ENCODE measurements at regions not wholly inside any gene's neighbourhood (a gene's known extent, or its start where the extent isn't known, plus 50 kb on each side); places are given as distances from the start of the nearest gene placed in this dataset.

- H3K4me1 ChIP-seq (ENCODE audit: control insufficient read depth, insufficient read depth, low read length, poor library complexity, severe bottlenecking) = peaks cover 8% of the 10 kb centered on the region
- H3K4me3 ChIP-seq (ENCODE audit: insufficient read depth, low read depth, low read length, poor library complexity, severe bottlenecking) = no peak overlapping the region
- no peak for DNase-seq
- H3K9me3 ChIP-seq (ENCODE audit: control insufficient read depth, low read length) = no peaks in the 10 kb centered on the region
- no peaks in the 10 kb centered on the region for H3K36me3 ChIP-seq (ENCODE audit: control insufficient read depth, insufficient read depth, low read length)
- no peaks in the 10 kb centered on the region for H3K27me3 ChIP-seq (replicated peaks; ENCODE audit: control insufficient read depth, insufficient read depth, low read length, poor library complexity, severe bottlenecking)
- H3K27ac ChIP-seq (ENCODE audit: insufficient read depth, low read length, poor library complexity, severe bottlenecking) = no peak overlapping the region
These were observed 129.4 kb upstream of the TOP3B start for GRCh38 chr22:22111983-22112382.

GRCh38 chr22:22111267-22111751, 128.7 kb upstream of the TOP3B start:
- DNase-seq = no peak

DNA sequence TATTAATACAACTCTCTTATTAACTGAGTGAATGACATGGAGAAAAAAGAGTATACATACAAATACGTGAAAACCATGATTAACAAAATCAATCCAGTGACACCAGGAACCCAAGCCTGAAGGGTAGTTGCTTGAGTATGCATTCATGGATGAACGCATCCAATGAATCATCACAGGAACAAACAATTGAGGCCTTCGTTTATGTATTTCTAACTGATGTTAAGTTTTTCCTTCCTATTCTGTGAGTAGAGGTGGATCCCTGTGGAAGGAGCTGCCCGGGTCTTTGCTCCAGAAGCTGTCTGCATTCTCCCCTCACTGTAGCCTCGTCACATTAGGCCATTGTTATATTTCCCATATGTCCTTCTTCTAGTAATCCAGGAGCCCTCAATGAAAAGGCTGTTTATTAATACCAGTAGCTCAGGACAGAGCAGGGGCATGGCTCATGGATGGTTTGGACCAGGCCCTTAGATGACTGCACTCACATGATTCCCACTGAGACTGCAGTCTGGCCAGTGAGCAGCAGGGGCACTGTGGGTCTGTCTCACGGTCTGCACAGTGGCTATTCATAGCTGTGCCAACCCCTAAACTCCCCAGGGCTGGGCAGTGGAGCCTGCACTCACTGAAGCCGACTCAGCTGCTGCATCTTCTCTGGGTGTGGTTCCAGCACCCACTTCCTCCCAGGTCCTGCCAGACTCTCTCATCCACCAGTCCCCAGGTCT, 128.1 kb upstream of the TOP3B start:
- no peaks in the 10 kb centered on the region for H3K27me3 ChIP-seq (replicated peaks; ENCODE audit: control insufficient read depth, insufficient read depth, low read length, poor library complexity, severe bottlenecking)
- no peak overlapping the region for H3K27ac ChIP-seq (ENCODE audit: insufficient read depth, low read length, poor library complexity, severe bottlenecking)
- H3K4me3 ChIP-seq (ENCODE audit: insufficient read depth, low read depth, low read length, poor library complexity, severe bottlenecking) = no peak overlapping the region
- no peaks in the 10 kb centered on the region for H3K9me3 ChIP-seq (ENCODE audit: control insufficient read depth, low read length)
- no peak for DNase-seq
- peaks cover 8% of the 10 kb centered on the region for H3K4me1 ChIP-seq (ENCODE audit: control insufficient read depth, insufficient read depth, low read length, poor library complexity, severe bottlenecking)
- H3K36me3 ChIP-seq (ENCODE audit: control insufficient read depth, insufficient read depth, low read length) = no peaks in the 10 kb centered on the region

More at GRCh38 chr22:22111267-22111751, 128.7 kb upstream of the TOP3B start:
- no peak overlapping the region for H3K4me3 ChIP-seq (ENCODE audit: insufficient read depth, low read depth, low read length, poor library complexity, severe bottlenecking)
- H3K36me3 ChIP-seq (ENCODE audit: control insufficient read depth, insufficient read depth, low read length) = no peaks in the 10 kb centered on the region
- no peaks in the 10 kb centered on the region for H3K9me3 ChIP-seq (ENCODE audit: control insufficient read depth, low read length)
- peaks cover 8% of the 10 kb centered on the region for H3K4me1 ChIP-seq (ENCODE audit: control insufficient read depth, insufficient read depth, low read length, poor library complexity, severe bottlenecking)
- no peak overlapping the region for H3K27ac ChIP-seq (ENCODE audit: insufficient read depth, low read length, poor library complexity, severe bottlenecking)
- no peaks in the 10 kb centered on the region for H3K27me3 ChIP-seq (replicated peaks; ENCODE audit: control insufficient read depth, insufficient read depth, low read length, poor library complexity, severe bottlenecking)

- Histone ChIP-seq H3K4me3 (ENCODE audit: insufficient read depth, low read depth, low read length, poor library complexity, severe bottlenecking) (no peak overlapping the region), H3K27ac (ENCODE audit: insufficient read depth, low read length, poor library complexity, severe bottlenecking) (no peak overlapping the region), H3K36me3 (ENCODE audit: control insufficient read depth, insufficient read depth, low read length) (no peaks in the 10 kb centered on the region), H3K9me3 (ENCODE audit: control insufficient read depth, low read length) (no peaks in the 10 kb centered on the region), H3K4me1 (ENCODE audit: control insufficient read depth, insufficient read depth, low read length, poor library complexity, severe bottlenecking) (peaks cover 8% of the 10 kb centered on the region), H3K27me3 (replicated peaks; ENCODE audit: control insufficient read depth, insufficient read depth, low read length, poor library complexity, severe bottlenecking) (no peaks in the 10 kb centered on the region)
- no peak for DNase-seq
These were observed 127.3 kb upstream of the TOP3B start for GRCh38 chr22:22109693-22110466.

- Histone ChIP-seq H3K27me3 (replicated peaks; ENCODE audit: control insufficient read depth, insufficient read depth, low read length, poor library complexity, severe bottlenecking) (no peaks in the 10 kb centered on the region), H3K36me3 (ENCODE audit: control insufficient read depth, insufficient read depth, low read length) (no peaks in the 10 kb centered on the region), H3K9me3 (ENCODE audit: control insufficient read depth, low read length) (no peaks in the 10 kb centered on the region), H3K4me3 (ENCODE audit: insufficient read depth, low read depth, low read length, poor library complexity, severe bottlenecking) (no peak overlapping the region), H3K4me1 (ENCODE audit: control insufficient read depth, insufficient read depth, low read length, poor library complexity, severe bottlenecking) (peaks cover 8% of the 10 kb centered on the region), H3K27ac (ENCODE audit: insufficient read depth, low read length, poor library complexity, severe bottlenecking) (no peak overlapping the region)
- DNase-seq = no peak
These were observed 124.3 kb upstream of the TOP3B start for GRCh38 chr22:22106855-22107254.

GRCh38 chr22:22105364-22105763, 122.8 kb upstream of the TOP3B start:
- H3K27ac ChIP-seq (ENCODE audit: insufficient read depth, low read length, poor library complexity, severe bottlenecking) = no peak overlapping the region
- H3K9me3 ChIP-seq (ENCODE audit: control insufficient read depth, low read length) = no peaks in the 10 kb centered on the region
- no peaks in the 10 kb centered on the region for H3K36me3 ChIP-seq (ENCODE audit: control insufficient read depth, insufficient read depth, low read length)
- H3K4me1 ChIP-seq (ENCODE audit: control insufficient read depth, insufficient read depth, low read length, poor library complexity, severe bottlenecking) = no peaks in the 10 kb centered on the region
- no peak for DNase-seq
- H3K4me3 ChIP-seq (ENCODE audit: insufficient read depth, low read depth, low read length, poor library complexity, severe bottlenecking) = no peak overlapping the region
- no peaks in the 10 kb centered on the region for H3K27me3 ChIP-seq (replicated peaks; ENCODE audit: control insufficient read depth, insufficient read depth, low read length, poor library complexity, severe bottlenecking)

GRCh38 chr22:22103078-22103875, 120.7 kb upstream of the TOP3B start:
- no peaks in the 10 kb centered on the region for H3K9me3 ChIP-seq (ENCODE audit: control insufficient read depth, low read length)
- H3K36me3 ChIP-seq (ENCODE audit: control insufficient read depth, insufficient read depth, low read length) = no peaks in the 10 kb centered on the region
- DNase-seq = no peak
- H3K4me1 ChIP-seq (ENCODE audit: control insufficient read depth, insufficient read depth, low read length, poor library complexity, severe bottlenecking) = no peaks in the 10 kb centered on the region
- H3K4me3 ChIP-seq (ENCODE audit: insufficient read depth, low read depth, low read length, poor library complexity, severe bottlenecking) = no peak overlapping the region
- no peak overlapping the region for H3K27ac ChIP-seq (ENCODE audit: insufficient read depth, low read length, poor library complexity, severe bottlenecking)
- no peaks in the 10 kb centered on the region for H3K27me3 ChIP-seq (replicated peaks; ENCODE audit: control insufficient read depth, insufficient read depth, low read length, poor library complexity, severe bottlenecking)

DNA sequence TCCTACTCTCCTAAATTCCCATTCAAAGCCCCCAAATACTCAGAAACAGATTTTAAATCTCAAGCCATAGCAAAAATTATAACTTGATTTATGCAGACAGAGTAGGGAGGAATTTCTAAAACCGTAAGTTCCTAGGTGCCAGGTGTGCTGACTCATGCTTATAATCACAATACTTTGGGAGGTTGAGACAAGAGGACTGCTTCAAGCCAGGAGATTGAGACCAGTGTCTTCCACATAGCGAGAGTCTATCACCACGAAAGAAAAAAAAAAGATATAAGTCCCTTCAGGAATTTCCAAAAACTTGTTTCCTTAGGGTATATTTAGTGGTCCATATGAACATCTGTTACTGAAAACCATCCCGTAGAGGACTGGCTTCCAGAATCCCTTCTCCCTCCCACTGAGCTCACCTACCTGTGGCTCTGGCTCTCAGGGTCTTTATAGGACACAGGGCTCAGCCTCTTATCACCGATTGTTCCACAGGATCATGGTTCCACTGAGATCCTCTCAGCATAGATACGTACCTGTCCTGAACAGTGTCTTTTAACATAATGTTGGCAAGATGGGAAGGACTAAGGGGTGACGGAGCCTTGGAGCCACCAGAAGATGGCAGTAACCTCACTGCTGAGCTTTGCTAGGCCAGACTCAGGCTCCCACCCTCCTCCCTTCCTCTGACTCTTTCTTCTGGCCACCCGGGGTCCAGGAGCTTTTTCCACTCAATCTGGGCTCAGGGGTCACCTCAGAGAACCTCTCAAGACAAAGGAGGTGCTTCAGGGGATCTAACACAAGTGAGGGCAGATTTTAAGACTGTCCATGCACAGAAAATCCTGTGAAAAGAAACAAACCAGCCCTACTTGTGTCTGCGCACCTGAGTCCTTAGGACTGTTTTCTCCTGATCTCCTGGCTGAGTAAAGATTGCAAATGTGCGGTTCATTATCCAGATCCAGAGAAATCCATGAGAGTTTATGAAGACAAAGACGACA, 117.5 kb upstream of the TOP3B start:
- Histone ChIP-seq H3K9me3 (ENCODE audit: control insufficient read depth, low read length) (no peaks in the 10 kb centered on the region), H3K27ac (ENCODE audit: insufficient read depth, low read length, poor library complexity, severe bottlenecking) (no peak overlapping the region), H3K4me1 (ENCODE audit: control insufficient read depth, insufficient read depth, low read length, poor library complexity, severe bottlenecking) (no peaks in the 10 kb centered on the region), H3K36me3 (ENCODE audit: control insufficient read depth, insufficient read depth, low read length) (no peaks in the 10 kb centered on the region), H3K27me3 (replicated peaks; ENCODE audit: control insufficient read depth, insufficient read depth, low read length, poor library complexity, severe bottlenecking) (no peaks in the 10 kb centered on the region), H3K4me3 (ENCODE audit: insufficient read depth, low read depth, low read length, poor library complexity, severe bottlenecking) (no peak overlapping the region)
- DNase-seq = no peak

GRCh38 chr22:22099194-22099486, 116.6 kb upstream of the TOP3B start:
- H3K27me3 ChIP-seq (replicated peaks; ENCODE audit: control insufficient read depth, insufficient read depth, low read length, poor library complexity, severe bottlenecking) = no peaks in the 10 kb centered on the region
- no peak for DNase-seq
- H3K36me3 ChIP-seq (ENCODE audit: control insufficient read depth, insufficient read depth, low read length) = no peaks in the 10 kb centered on the region
- H3K27ac ChIP-seq (ENCODE audit: insufficient read depth, low read length, poor library complexity, severe bottlenecking) = no peak overlapping the region
- H3K4me3 ChIP-seq (ENCODE audit: insufficient read depth, low read depth, low read length, poor library complexity, severe bottlenecking) = no peak overlapping the region
- H3K4me1 ChIP-seq (ENCODE audit: control insufficient read depth, insufficient read depth, low read length, poor library complexity, severe bottlenecking) = no peaks in the 10 kb centered on the region
- no peaks in the 10 kb centered on the region for H3K9me3 ChIP-seq (ENCODE audit: control insufficient read depth, low read length)

Measured in effector memory CD4-positive, alpha-beta T cell (primary cell).